SK-N-SH (cell line): ENCODE measurements at regions not wholly inside any gene's neighbourhood (a gene's known extent, or its start where the extent isn't known, plus 50 kb on each side); places are given as distances from the start of the nearest gene placed in this dataset.

Source experiments
- CHD2 ChIP-seq: fragments of 150-350 bp; IDR thresholded peaks from 2 replicates; pipeline ENCODE4 v1.6.1; 2018; ENCODE audit warnings: low read length; ENCODE audit not compliant: partially characterized antibody
- CTCF ChIP-seq: fragments of 200-600 bp; sonication (generic); IDR thresholded peaks from 2 replicates; pipeline ENCODE4 v1.6.1; 2017; ENCODE audit warnings: antibody characterized with exemption, mild to moderate bottlenecking, moderate library complexity
- EP300 ChIP-seq, 2 experiments: IDR thresholded peaks; 2 replicates each; pipeline versions ENCODE4 v1.4.0 to v1.6.1; 2012; ENCODE audit warnings: borderline replicate concordance in 1 of 2, low read depth in 1 of 2, low read length in 1 of 2
- FOXJ3 ChIP-seq: sonication (generic); formaldehyde crosslinking; IDR thresholded peaks from 2 replicates; pipeline ENCODE4 v1.5.1; 2020; ENCODE audit warnings: mild to moderate bottlenecking, missing genetic modification reagents
- MAX ChIP-seq: IDR thresholded peaks from 2 replicates; pipeline ENCODE4 v1.4.0; 2012; ENCODE audit warnings: low read depth
- PBX3 ChIP-seq: IDR thresholded peaks from 2 replicates; pipeline ENCODE4; 2012
- RCOR1 ChIP-seq: fragments of 150-350 bp; IDR thresholded peaks from 2 replicates; pipeline ENCODE4 v1.6.1; 2017; ENCODE audit warnings: antibody characterized with exemption, low read length
- RXRA ChIP-seq: IDR thresholded peaks from 2 replicates; pipeline ENCODE4 v1.4.0; 2012; ENCODE audit warnings: low read depth, mild to moderate bottlenecking, borderline replicate concordance
- TAF1 ChIP-seq: IDR thresholded peaks from 2 replicates; pipeline ENCODE4 v1.6.1; 2012; ENCODE audit warnings: low read depth, mild to moderate bottlenecking, low read length, moderate library complexity, borderline replicate concordance

GRCh38 chr2:121969766-121970639, 214.6 kb downstream of the TSN start:
- TF ChIP-seq FOXJ3 (CRISPR knock-in tag), result no peak
- no peak for TF ChIP-seq EP300 (IDR thresholded peaks at IDR 0.05; ENCODE audit: borderline replicate concordance in 1 of 2, low read depth in 1 of 2, low read length in 1 of 2)
- TF ChIP-seq PBX3, result no peak
- TF ChIP-seq CHD2, result no peak
- no peak for TF ChIP-seq MAX
- TF ChIP-seq TAF1, result no peak
- TF ChIP-seq RXRA, result no peak
- TF ChIP-seq RCOR1, result no peak
- TF ChIP-seq CTCF, result no peak
